Muscle layer of colon (tissue), 2 donors: ENCODE measurements at regions not wholly inside any gene's neighbourhood (a gene's known extent, or its start where the extent isn't known, plus 50 kb on each side); places are given as distances from the start of the nearest gene placed in this dataset.

Experiments used
- H3K27ac ChIP-seq: one replicate; pipeline ENCODE4 v1.7.0; 2013; ENCODE audit warnings: low read depth, mild to moderate bottlenecking, low read length, moderate library complexity
- H3K27me3 ChIP-seq, 2 donors: one replicate each; pipeline ENCODE4 v1.7.0; 2013; ENCODE audit warnings: low read length in 2 of 2, mild to moderate bottlenecking in 2 of 2; ENCODE audit not compliant: insufficient read depth in 2 of 2, control insufficient read depth in 1 of 2
- H3K36me3 ChIP-seq: one replicate; pipeline ENCODE4 v1.7.0; 2013; ENCODE audit warnings: mild to moderate bottlenecking, low read length; ENCODE audit not compliant: insufficient read depth
- H3K4me1 ChIP-seq: one replicate; pipeline ENCODE4 v1.7.0; 2013; ENCODE audit warnings: mild to moderate bottlenecking, low read length; ENCODE audit not compliant: insufficient read depth
- H3K4me3 ChIP-seq, 2 donors: one replicate each; pipeline ENCODE4 v1.7.0; 2013; ENCODE audit warnings: low read length in 2 of 2, low read depth in 1 of 2, mild to moderate bottlenecking in 1 of 2, moderate library complexity in 1 of 2
- H3K9ac ChIP-seq: one replicate; pipeline ENCODE4 v1.7.0; 2013; ENCODE audit warnings: low read length
- H3K9me3 ChIP-seq: one replicate; pipeline ENCODE4 v1.7.0; 2013; ENCODE audit warnings: mild to moderate bottlenecking, low read length
- donor health status: abdominal sarcoma.
- donor health status: Adenocarcinoma of cecum.

GRCh38 chr5:26024774-26025173, 1013.6 kb downstream of the CDH9 start:
- Histone ChIP-seq H3K4me1 (no peaks in the 10 kb centered on the region), H3K27me3 (no peaks in the 10 kb centered on the region), H3K9ac (no peak overlapping the region), H3K4me3 (no peak overlapping the region), H3K27ac (no peak overlapping the region), H3K36me3 (no peaks in the 10 kb centered on the region), H3K9me3 (no peaks in the 10 kb centered on the region)

- Histone ChIP-seq H3K9ac (no peak overlapping the region), H3K4me1 (no peaks in the 10 kb centered on the region), H3K27ac (no peak overlapping the region), H3K36me3 (no peaks in the 10 kb centered on the region), H3K9me3 (no peaks in the 10 kb centered on the region), H3K4me3 (no peak overlapping the region), H3K27me3 (no peaks in the 10 kb centered on the region)
These were observed 1015.0 kb downstream of the CDH9 start for GRCh38 chr5:26023361-26023760.

GRCh38 chr5:26014206-26014605, 1024.2 kb downstream of the CDH9 start:
- no peaks in the 10 kb centered on the region for H3K27me3 ChIP-seq
- no peaks in the 10 kb centered on the region for H3K36me3 ChIP-seq
- no peak overlapping the region for H3K27ac ChIP-seq
- no peak overlapping the region for H3K4me3 ChIP-seq
- H3K4me1 ChIP-seq = no peaks in the 10 kb centered on the region
- no peak overlapping the region for H3K9ac ChIP-seq
- no peaks in the 10 kb centered on the region for H3K9me3 ChIP-seq

- Histone ChIP-seq H3K9ac (no peak overlapping the region), H3K9me3 (no peaks in the 10 kb centered on the region), H3K4me1 (no peaks in the 10 kb centered on the region), H3K27ac (no peak overlapping the region), H3K27me3 (no peaks in the 10 kb centered on the region), H3K4me3 (no peak overlapping the region), H3K36me3 (no peaks in the 10 kb centered on the region)
These were observed 1026.3 kb downstream of the CDH9 start for GRCh38 chr5:26012078-26012477.

- Histone ChIP-seq H3K36me3 (no peaks in the 10 kb centered on the region), H3K9me3 (no peaks in the 10 kb centered on the region), H3K4me3 (no peak overlapping the region), H3K27me3 (no peaks in the 10 kb centered on the region), H3K9ac (no peak overlapping the region), H3K27ac (no peak overlapping the region), H3K4me1 (no peaks in the 10 kb centered on the region)
These were observed 1028.6 kb downstream of the CDH9 start for GRCh38 chr5:26009742-26010141.

- Histone ChIP-seq H3K27ac (no peak overlapping the region), H3K27me3 (no peaks in the 10 kb centered on the region), H3K9ac (no peak overlapping the region), H3K4me1 (no peaks in the 10 kb centered on the region), H3K4me3 (no peak overlapping the region), H3K9me3 (no peaks in the 10 kb centered on the region), H3K36me3 (no peaks in the 10 kb centered on the region)
These were observed 1034.4 kb downstream of the CDH9 start for GRCh38 chr5:26003966-26004365.

GRCh38 chr5:25995209-25995608, 1043.2 kb downstream of the CDH9 start:
- Histone ChIP-seq H3K27me3 (no peaks in the 10 kb centered on the region), H3K36me3 (no peaks in the 10 kb centered on the region), H3K9ac (no peak overlapping the region), H3K9me3 (no peaks in the 10 kb centered on the region), H3K4me3 (no peak overlapping the region), H3K4me1 (no peaks in the 10 kb centered on the region), H3K27ac (no peak overlapping the region)

- H3K9ac ChIP-seq = no peak overlapping the region
- no peaks in the 10 kb centered on the region for H3K27me3 ChIP-seq
- no peak overlapping the region for H3K4me3 ChIP-seq
- H3K36me3 ChIP-seq = no peaks in the 10 kb centered on the region
- H3K9me3 ChIP-seq = no peaks in the 10 kb centered on the region
- H3K4me1 ChIP-seq = no peaks in the 10 kb centered on the region
- no peak overlapping the region for H3K27ac ChIP-seq
These were observed 1044.7 kb downstream of the CDH9 start for GRCh38 chr5:25993701-25994100.

GRCh38 chr5:25991639-25992038, 1046.7 kb downstream of the CDH9 start:
- no peak overlapping the region for H3K4me3 ChIP-seq
- H3K4me1 ChIP-seq = no peaks in the 10 kb centered on the region
- no peaks in the 10 kb centered on the region for H3K36me3 ChIP-seq
- H3K9me3 ChIP-seq = no peaks in the 10 kb centered on the region
- H3K27ac ChIP-seq = no peak overlapping the region
- H3K27me3 ChIP-seq = no peaks in the 10 kb centered on the region
- no peak overlapping the region for H3K9ac ChIP-seq

GRCh38 chr5:25990771-25991170, 1047.6 kb downstream of the CDH9 start:
- Histone ChIP-seq H3K27me3 (no peaks in the 10 kb centered on the region), H3K36me3 (no peaks in the 10 kb centered on the region)

GRCh38 chr5:25979086-25979485, 1059.3 kb downstream of the CDH9 start:
- Histone ChIP-seq H3K27me3 (no peaks in the 10 kb centered on the region), H3K36me3 (no peaks in the 10 kb centered on the region), H3K9me3 (no peaks in the 10 kb centered on the region), H3K9ac (no peak overlapping the region), H3K4me3 (no peak overlapping the region), H3K4me1 (no peaks in the 10 kb centered on the region), H3K27ac (no peak overlapping the region)

More at GRCh38 chr5:25990771-25991170, 1047.6 kb downstream of the CDH9 start:
- H3K27ac ChIP-seq = no peak overlapping the region
- no peaks in the 10 kb centered on the region for H3K9me3 ChIP-seq
- H3K9ac ChIP-seq = no peak overlapping the region
- H3K4me3 ChIP-seq = no peak overlapping the region
- no peaks in the 10 kb centered on the region for H3K4me1 ChIP-seq

- H3K4me1 ChIP-seq = no peaks in the 10 kb centered on the region
- no peaks in the 10 kb centered on the region for H3K36me3 ChIP-seq
- H3K27ac ChIP-seq = no peak overlapping the region
- H3K4me3 ChIP-seq = no peak overlapping the region
- H3K9ac ChIP-seq = no peak overlapping the region
- no peaks in the 10 kb centered on the region for H3K9me3 ChIP-seq
- H3K27me3 ChIP-seq = no peaks in the 10 kb centered on the region
These were observed 1062.5 kb downstream of the CDH9 start for GRCh38 chr5:25975885-25976284.
